Thyroid gland (tissue), 4 donors: ENCODE measurements at regions not wholly inside any gene's neighbourhood (a gene's known extent, or its start where the extent isn't known, plus 50 kb on each side); places are given as distances from the start of the nearest gene placed in this dataset.

Experiments
- DNase-seq, 2 donors: peaks; one replicate each; pipeline ENCODE4 v3.0.0-alpha.2; 2019
- H3K27ac ChIP-seq, 3 donors: fragments of 200-600 bp; sonication (generic); 1 replicate in 2 of 3; 2 replicates in 1 of 3; pipeline ENCODE4 v1.5.1; 2016 to 2019; ENCODE audit warnings: mild to moderate bottlenecking in 1 of 3, moderate library complexity in 1 of 3
- H3K27me3 ChIP-seq: fragments of 200-600 bp; sonication (generic); one replicate; pipeline ENCODE4 v1.5.1; 2019
- H3K36me3 ChIP-seq, 2 donors: fragments of 200-600 bp; sonication (generic); one replicate each; pipeline ENCODE4 v1.5.1; 2016 to 2019
- H3K4me1 ChIP-seq, 2 donors: fragments of 200-600 bp; sonication (generic); one replicate each; pipeline ENCODE4 v1.5.1; 2017 to 2019
- H3K4me3 ChIP-seq, 3 donors: fragments of 200-600 bp; sonication (generic); replicated peaks in 1 of 3; 1 replicate in 2 of 3; 2 replicates in 1 of 3; pipeline ENCODE4 v1.5.1; 2016; ENCODE audit warnings: mild to moderate bottlenecking in 1 of 3
- H3K9me3 ChIP-seq: fragments of 200-600 bp; sonication (generic); one replicate; pipeline ENCODE4 v1.5.1; 2017
- CTCF ChIP-seq, 6 experiments: fragments of 200-600 bp in 3 of 6; fragments of 450-650 bp in 3 of 6; sonication (generic) in 3 of 6; IDR thresholded peaks; one replicate each; pipeline ENCODE4 v1.5.1; 2016 to 2019; ENCODE audit warnings: antibody characterized with exemption in 6 of 6, mild to moderate bottlenecking in 2 of 6, inconsistent platforms in 1 of 6, moderate library complexity in 1 of 6
- POLR2A ChIP-seq, 2 donors: fragments of 450-650 bp; IDR thresholded peaks; one replicate each; pipeline ENCODE4 v1.6.1; 2017; ENCODE audit warnings: antibody characterized with exemption in 2 of 2, mild to moderate bottlenecking in 2 of 2, moderate library complexity in 1 of 2
- WGBS, 2 donors: methylation state at CpG; one replicate each; pipeline ENCODE4 v1.1.5; 2017; 5-methylcytosine and 5-hydroxymethylcytosine counted together
- intact Hi-C: fragments of 100-400 bp; cut with DNase I; formaldehyde crosslinking; loops from one replicate; pipeline ENCODE4 v1.15.1; 2023

GRCh38 chr3:178895178-178895789 lies 176.3 kb downstream of the ZMAT3 start:
- no peak for DNase-seq
- WGBS, 2 donors: 58 to 62% methylated on average over 4 of the region's 4 CpGs
- H3K36me3 ChIP-seq: no peaks in the 10 kb centered on the region
- no peaks in the 10 kb centered on the region for H3K27me3 ChIP-seq
- H3K4me1 ChIP-seq: no peaks in the 10 kb centered on the region
- no peak overlapping the region for H3K27ac ChIP-seq
- TF ChIP-seq POLR2A (IDR thresholded peaks at IDR 0.05) (no peak), CTCF (IDR thresholded peaks at IDR 0.05) (no peak)
- no peak overlapping the region for H3K4me3 ChIP-seq
- no peaks in the 10 kb centered on the region for H3K9me3 ChIP-seq
- intact Hi-C loops: no loop called here
